Spleen (tissue), 7 donors: ENCODE measurements at regions not wholly inside any gene's neighbourhood (a gene's known extent, or its start where the extent isn't known, plus 50 kb on each side); places are given as distances from the start of the nearest gene placed in this dataset.

Source experiments
- CTCF ChIP-seq, 11 experiments: fragments of 200-600 bp in 7 of 11; fragments of 450-650 bp in 4 of 11; sonication (generic) in 4 of 11; IDR thresholded peaks in 8 of 11; conservative IDR thresholded peaks in 3 of 11; 1 replicate in 7 of 11; 2 replicates in 4 of 11; pipeline versions ENCODE4 v1.4.0 to v1.8.0; 2016 to 2021; ENCODE audit warnings: antibody characterized with exemption in 11 of 11, inconsistent platforms in 4 of 11, mild to moderate bottlenecking in 1 of 11
- POLR2A ChIP-seq, 3 donors: fragments of 450-650 bp; IDR thresholded peaks; one replicate each; pipeline ENCODE4 v1.5.1; 2017; ENCODE audit warnings: antibody characterized with exemption in 3 of 3, mild to moderate bottlenecking in 1 of 3
- POLR2AphosphoS5 ChIP-seq, 3 donors: sonication (generic); formaldehyde crosslinking; IDR thresholded peaks; one replicate each; pipeline ENCODE4 v1.5.1; 2017; ENCODE audit warnings: antibody characterized with exemption in 3 of 3
- donor health status: DM: no; HTN: no; CAD: no; lungs with moderate emphysema.
- donor health status: DM: no; HTN: no; CAD: no.
- donor health status: DM: no; HTN: no; CAD: no.

- TF ChIP-seq CTCF (IDR thresholded peaks at IDR 0.05 in 8 of 11, conservative IDR thresholded peaks at IDR 0.05 in 3 of 11) (no peak), POLR2A (IDR thresholded peaks at IDR 0.05) (no peak), POLR2AphosphoS5 (IDR thresholded peaks at IDR 0.05) (no peak)
Observed at GRCh38 chr4:148922497-148922896, 480.3 kb upstream of the NR3C2 start.
